ENCODE measurements at regions not wholly inside any gene's neighbourhood (a gene's known extent, or its start where the extent isn't known, plus 50 kb on each side); places are given as distances from the start of the nearest gene placed in this dataset.

DNA sequence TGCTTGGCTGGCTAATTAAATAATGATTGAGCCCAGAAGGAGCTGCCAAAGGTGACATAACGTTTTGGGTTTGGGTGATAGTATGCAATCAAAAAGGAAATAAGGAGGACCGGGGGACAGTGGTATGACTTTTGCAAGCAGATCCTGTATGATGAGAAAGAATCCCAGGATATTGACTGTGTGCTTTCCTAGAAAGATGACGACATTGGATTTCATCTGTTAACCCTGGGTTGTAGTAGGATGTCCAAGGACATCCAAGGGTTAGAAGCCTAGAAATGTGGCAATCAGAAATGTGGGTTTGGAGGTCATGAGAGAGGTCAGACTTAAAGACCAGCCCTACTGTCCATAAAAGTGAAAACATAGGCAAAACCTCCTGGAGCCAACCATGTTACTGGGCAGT is 50.3 kb upstream of the HMHB1 start:
- DNase-seq = no peak

DNA sequence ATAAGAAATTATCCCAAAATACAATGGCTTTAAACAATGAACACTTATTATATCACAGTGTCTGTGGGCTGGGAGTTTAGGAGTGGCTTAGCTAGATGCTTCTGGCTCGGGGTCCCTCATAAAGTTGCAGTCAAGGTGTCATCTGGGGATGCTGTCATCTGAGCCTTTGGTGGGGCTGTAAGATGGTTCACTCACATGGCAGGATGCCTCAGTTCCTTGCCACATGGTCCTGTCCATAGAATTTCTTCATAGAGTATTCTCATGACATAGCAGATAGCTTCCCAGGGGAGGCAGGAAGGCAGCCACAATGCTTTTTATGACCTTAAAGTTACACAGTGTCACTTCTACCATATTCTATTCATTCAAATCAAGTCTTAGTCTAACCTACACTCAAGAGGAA is 51.2 kb upstream of the HMHB1 start:
- no peak for DNase-seq

DNA sequence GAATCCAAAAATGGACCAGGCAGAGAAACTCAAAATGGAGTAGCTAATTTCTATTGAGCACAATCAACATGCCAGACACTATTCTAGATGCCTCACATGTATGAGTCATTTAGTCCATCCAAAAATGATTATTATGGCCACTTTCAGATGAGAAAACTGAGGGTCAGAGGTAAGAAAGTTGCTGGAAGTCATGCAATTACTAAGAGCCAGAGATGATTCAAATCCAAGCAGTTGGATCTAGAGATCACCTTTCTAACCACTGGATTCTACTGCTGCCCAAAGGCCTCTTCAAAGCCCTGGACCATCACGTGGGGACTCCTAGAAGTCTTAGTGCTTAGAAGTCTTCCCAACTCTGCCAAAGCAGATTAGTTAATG is 51.8 kb upstream of the HMHB1 start:
- DNase-seq = no peak

DNA sequence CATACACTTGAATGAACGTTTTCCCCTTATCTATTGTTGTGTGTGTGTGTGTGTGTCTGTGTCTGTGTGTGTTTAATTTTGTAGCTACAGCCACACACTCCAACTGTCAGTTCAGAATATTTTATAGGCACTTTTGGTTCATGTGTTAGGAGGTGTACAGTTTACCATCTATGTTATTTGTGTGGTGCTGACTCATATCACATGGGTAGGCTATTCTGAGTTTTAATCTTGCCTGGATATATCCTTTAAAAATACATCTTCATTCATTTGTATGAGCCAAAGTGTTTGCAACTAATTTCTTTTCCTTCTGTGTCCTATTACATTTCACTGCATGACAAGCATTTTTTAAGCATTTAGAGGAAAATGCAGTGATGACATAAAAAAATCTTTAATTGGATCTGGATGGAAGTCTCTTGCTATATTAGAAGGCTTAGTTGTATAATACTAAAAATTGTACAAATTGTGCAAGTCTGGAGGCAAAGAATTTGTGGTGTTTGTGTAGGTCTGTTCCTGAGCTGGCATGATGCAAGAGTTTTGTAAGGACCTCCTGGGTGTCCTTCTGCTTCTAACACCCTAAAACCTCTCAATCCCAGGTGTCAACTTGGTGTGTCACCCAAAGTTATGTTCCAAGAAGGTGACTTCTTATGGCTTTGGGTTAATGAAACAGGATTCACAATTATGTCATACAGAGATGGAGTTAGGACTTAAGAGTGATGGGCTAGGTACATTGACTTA is 52.4 kb upstream of the HMHB1 start:
- DNase-seq = no peak

DNA sequence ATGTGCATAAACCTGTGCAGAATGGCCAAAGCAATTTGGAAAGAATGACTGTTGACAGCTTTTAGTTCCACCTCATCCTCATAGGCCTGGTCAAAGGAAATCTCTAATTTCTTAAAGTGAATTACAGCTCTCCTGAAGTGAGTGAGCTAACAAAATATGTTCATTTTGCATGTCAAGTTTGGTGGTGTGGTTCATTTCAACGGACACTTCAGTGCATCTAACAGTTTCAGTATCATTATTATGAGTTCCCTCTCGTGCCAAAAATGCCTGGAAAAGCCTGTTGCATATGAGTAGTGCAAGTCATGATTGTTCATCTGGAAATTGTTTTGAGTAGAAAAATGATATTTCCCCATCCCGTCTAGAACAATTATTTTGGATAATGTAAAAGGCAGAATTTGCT is 53.2 kb upstream of the HMHB1 start:
- no peak for DNase-seq

DNA sequence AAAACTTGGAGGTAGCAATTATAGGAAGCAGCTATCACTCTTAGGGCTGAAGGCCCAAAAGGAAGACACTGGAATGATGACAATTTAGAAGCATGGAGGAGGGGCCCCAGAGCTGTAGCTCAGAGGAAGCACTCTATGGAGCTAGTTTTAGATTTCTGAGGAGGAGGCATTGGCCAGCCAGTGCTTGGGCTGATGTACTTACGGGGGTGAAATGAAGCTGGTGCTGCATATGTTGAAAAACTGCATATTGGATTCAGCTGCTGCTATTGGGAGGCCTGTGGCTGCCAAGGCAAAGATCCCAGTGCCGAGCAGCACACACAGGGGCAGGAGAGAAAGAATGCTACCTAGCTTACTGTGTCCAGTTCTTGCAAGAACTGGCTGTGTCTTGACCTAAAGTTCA is 53.9 kb upstream of the HMHB1 start:
- DNase-seq = no peak

DNA sequence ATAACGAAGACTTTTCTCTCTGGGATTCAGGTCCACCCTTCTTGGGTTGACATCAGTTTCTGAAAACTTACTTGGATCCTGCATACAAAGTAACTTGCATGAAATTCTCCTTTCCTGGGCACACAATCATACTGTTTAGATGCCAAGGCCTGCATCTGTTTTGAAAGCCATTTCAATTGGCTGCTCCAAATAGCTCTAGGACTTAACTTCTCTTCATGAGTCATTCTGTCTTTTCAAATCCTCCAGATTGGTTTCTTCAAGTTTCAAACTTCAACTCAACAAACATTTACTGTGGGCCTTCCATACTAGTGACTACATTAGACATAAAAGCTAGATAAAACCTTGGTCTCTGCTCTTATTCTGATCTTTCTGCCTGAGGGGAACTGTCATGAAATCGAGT is 54.8 kb upstream of the HMHB1 start:
- DNase-seq = no peak

DNA sequence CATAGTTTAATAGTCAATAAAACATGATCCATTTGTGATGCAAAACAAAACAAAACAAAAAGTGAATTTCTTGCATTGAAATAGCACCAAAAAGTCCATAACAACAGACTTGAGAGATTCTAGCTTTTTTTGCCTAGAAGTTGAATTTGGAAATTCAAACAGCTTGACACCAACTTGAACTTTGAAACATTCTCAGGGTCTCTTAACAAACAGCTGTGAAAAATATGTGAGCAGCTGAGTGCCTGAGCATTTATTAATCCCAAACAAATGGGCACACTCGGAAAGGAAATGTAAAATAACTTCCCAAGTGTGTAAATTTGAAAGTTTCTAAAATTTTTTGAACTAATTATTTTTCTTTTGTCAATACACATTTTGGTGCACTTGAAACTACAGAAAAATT is 56.0 kb upstream of the HMHB1 start:
- no peak for DNase-seq

DNA sequence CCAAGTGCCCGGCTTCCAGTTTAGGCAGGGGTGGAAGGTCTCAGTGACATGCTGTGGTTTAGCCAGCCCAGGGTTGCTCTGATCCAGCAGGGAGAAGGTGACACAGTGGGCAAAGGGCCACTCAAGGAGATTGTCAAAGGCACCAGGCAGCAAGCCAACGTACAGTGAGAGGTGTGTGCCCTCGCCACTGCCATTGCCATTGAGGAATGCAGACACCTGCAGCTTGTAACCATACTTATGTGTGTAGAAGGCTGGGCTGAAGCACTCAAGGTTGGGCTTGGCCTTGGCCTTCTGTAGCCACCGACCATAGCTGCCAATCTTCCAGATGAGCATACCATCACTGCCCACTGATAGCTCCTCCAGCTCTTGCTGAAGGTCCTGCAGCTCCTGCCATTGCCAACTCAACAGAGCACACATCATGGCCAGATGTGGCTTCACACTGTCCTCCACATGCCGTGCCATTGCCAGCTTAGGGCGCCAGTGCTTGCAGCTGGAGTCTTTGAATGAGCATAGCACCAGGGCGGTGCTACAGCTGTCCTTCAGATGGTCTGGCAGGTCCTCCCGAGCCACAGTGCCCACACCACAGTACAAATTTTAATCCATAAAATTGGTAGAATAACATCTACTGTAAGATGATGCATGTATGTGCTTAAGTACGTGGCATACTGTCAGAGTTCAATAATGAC is 59.7 kb upstream of the HMHB1 start:
- no peak for DNase-seq

DNA sequence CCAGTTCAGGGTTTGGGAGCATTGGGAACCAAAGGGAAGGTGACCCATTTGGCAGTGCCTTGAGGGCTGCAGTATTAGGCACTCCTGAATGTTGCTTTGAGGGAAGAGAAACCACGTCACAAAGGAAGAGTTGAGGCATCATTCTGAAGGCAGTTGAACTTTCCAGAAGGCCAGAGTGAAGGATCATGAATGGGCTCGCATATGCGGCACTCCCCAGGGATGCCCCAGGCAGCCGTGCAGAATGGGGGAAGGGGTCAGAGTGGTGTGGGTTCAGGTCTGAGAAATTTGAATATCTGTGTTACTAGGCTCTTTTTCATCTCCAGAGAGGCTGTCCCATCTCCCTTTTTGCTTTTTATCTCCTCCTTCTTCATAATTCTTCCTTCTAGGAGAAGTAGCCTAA is 60.6 kb upstream of the HMHB1 start:
- no peak for DNase-seq

DNA sequence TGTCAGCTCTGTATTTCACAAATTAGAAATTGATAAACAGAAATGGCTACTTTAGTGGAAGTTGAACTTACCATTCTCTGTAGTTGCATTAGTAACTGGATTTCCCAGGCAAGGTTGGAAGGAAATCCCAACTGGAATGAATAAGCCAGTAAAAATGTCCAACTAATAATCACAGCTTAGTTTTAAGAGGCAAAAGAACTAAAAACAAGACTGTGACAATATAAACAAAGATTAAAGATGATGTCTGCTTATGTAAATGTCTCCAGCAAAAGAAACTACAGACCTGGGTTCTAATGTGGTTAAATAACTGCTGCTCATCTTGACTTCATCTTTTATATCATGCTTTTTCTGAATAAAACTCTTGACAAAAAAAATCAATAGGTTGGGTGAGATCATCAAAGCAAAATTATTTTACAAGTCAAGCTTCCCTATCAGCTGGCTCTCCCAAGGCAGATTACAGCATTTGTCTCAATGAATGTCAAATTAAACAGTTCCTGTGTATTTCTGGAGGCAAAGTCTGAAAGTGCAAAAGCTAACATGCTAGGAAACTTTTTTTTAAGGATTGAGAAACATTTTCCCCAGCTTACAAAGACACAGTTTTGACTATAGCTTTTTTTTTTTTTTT is 62.3 kb upstream of the HMHB1 start:
- DNase-seq = no peak

DNA sequence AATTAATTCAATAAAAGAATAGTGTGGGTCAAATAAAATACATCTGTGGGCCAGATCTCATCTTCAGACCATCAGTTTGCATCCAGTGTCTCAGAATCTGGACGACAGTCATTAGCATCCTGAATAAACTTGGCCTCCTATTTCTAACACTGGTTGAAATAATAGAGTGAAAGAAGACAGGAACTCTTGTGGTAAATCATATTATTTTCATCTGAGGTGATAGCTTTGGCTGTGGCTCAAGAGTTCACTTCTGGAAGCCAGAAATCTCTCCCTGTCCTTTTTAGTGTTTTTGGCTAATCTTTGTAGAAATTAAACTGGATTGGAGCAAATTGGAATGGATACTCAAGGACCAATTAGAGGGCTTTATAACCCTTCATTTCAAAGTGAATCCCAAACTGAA is 63.4 kb upstream of the HMHB1 start:
- DNase-seq = no peak

DNA sequence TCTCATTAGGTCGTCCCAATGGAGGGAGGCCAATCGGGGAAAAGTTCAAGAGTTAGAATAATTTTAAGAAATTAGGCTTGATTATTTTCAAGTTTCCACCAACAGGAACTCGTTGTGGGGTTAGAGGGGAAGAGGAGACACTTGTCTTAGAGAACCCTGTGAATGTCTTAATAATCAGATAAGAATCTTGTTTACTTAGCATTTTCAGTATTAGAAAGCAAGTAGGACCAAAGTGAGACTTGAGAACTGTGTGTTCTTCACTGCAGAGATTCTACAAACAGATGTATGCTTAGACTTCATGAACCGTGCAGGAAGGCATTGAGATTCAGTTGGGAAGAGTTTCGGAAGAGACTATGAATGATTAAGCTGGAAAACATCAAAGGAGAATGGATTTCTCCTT is 69.0 kb upstream of the HMHB1 start:
- no peak for DNase-seq

DNA sequence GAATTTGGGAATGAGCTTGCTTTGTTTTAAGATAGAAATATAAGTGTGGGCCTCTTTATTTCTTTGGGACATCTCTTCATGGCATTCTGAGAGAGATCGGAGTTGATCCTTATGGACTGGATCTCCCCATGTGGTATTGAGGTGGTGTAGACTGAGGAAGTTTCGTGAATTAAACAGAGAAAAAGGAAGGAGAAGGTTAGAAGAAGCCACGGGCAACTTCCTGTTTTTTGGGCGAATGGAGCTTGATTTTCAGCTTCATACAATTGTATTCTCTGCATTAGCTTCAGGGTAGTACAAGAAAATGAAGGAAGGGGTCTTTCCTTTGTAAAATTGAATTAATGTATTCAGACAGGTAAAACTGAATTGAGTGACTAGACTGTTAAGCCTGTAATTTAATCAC is 70.5 kb upstream of the HMHB1 start:
- DNase-seq = no peak

DNA sequence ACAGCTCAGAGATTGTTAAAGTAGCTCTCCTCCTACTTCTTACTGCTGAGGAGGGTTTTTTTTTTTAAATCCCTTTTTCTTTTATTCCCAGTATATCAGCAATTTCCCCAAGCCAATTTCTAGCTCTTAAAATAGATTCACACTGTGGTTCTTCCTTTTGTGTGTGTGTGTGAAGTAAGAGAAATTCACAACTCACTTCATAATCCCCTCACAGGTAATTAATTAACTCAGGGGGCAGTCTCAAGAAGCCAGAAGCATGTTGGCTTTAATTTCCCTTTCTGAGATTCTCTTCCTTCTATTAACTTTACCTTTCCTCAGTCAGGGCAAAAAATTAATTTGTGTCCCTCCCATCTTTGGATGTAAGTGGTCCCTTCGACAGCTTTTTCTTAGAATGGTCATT is 71.0 kb upstream of the HMHB1 start:
- no peak for DNase-seq

DNA sequence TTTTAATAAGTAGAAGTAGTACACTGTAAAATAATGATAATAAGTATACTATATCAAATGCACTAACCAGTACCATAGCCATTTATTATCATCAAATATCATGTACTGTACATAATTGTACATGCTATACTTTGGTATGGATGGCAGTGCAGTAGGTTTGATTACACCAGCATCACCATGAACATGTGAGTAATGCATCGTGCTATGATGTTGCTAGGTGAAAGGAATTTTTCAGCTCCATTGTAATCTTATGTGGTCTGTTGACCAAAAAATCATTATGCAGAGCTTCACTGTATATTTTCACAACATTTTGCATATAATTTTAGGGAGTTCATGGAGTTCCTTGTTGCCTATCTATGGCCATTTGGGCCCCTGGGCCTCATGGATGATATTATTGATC is 72.2 kb upstream of the HMHB1 start:
- DNase-seq = no peak

DNA sequence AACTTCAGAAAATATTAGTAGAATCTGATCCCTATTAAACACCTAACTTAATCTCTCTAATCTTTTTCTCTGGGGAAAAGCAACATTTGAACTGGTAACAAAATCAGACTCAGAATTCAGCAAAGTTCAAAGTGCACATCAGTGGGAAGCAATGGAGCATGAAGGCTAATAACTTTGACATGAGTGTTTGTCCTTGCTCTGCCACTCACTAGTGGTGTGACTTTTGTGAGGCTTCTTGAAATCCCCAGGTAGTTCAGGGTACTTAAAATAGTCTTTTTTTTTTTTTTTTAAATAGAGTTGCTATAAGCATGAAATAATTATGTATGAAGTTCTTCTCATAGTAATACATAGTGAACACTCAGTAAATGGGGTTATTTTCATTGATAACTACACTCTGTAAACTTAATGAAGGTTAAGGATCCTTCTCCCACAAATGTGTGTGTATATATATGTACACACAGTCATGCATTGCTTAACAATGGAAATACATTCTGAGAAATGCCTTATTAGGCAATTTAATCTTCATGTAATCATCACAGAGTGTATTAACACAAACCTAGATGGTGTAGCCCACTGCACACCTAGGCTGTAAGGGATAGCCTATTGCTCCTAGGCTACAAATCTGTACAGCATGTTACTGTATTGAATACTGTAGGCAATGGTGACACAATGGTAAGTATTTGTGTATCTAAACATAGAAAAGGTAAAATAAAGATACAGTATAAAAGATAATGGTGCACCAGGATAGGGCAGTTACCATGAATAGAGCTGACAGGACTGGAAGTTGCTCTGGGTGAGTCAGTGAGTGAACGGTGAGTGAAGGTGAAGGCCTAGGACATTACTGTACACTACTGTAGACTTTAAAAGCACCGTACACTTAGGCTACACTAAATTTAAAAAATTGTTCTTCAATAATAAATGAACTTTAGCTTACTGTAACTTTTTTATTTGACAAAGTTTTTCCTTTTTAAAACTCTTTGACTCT is 73.3 kb upstream of the HMHB1 start:
- DNase-seq = no peak

DNA sequence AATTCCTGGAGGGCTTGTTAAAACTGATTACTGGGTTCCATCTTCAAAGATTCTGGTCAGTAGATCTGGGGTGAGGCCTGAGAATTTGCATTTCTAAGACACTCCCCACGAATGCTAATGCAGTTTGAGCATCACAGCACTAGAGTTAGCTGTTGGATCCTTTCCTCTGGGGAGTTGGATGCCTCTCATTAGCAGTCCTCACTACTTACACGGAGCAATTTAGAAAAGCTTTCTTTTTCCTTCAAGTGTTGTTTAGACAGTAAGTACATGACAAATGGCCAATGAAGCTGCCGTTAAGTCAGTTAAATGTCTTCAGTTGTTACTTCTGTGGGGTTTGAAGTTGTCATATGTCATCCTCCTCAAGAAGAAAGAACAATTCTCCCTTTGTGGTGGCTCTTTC is 74.9 kb upstream of the HMHB1 start:
- DNase-seq = no peak

DNA sequence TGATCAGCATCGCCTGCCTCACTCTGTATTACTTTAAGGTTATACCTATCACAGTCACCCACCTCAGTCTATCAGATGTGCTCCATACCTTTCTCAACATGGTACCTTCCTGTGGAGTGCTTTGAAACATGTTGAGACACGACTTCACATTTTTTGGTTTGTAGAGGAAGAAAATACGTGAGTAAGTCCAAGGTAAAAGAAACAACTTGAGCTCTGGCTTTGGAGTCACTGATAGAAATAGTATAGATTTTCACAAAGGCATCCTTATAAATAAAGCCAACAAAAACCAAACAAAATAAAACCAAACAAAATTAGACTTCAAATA is 77.5 kb upstream of the HMHB1 start:
- no peak for DNase-seq

DNA sequence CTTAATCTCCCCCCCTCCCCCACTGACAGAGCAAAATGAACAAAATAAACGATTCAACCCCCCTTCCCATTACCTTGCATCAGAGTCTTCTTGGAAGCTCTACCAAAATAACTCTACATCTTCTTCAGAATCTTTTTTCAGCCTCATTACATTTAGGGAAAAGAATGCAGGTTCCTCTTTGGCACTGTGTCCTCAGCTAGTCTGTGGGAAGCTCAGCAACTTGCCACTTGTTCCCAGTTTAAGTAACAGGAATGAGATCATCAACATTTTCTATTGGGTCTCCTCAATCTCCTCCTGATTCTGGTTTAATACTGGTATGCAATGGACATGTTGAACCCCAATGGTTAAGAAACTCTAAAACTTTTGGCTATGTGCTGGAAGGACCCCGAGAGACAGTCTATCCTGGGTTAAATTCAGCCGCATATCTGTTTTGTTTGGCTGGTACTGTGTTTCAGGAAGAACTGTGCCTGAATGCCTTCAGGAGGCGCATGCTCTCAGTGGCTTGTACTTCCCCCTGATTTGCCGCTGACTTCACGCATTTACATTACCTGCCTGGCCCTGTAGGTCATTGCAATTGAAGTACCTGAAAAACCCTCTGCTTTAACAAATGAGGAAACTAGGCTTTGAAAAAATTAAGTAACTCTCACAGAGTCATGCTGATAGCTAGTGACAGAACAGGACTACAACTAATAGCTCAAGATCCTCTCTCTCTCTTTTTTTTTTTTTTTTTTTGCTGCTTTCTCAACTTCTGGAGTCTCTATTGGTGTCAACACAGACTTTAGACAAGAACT is 78.1 kb upstream of the HMHB1 start:
- no peak for DNase-seq

DNA sequence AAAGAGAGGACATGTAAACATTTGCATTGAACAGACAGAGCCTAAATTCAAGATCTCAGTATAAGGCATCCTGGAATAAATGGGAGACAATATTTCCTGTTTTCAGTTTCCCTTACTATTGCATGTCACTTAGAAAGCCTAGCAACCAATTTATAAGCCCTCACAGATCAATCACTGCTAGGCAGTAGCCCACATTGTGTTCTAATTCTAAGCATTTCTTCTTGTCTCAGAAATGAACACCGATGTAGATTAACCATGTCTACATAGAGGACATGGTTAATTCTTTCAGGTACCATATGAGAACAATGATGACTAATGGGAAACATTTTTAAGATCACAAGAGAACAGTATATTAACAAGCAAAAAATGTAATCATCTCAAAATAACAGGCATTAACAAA is 79.6 kb upstream of the HMHB1 start:
- DNase-seq = no peak

DNA sequence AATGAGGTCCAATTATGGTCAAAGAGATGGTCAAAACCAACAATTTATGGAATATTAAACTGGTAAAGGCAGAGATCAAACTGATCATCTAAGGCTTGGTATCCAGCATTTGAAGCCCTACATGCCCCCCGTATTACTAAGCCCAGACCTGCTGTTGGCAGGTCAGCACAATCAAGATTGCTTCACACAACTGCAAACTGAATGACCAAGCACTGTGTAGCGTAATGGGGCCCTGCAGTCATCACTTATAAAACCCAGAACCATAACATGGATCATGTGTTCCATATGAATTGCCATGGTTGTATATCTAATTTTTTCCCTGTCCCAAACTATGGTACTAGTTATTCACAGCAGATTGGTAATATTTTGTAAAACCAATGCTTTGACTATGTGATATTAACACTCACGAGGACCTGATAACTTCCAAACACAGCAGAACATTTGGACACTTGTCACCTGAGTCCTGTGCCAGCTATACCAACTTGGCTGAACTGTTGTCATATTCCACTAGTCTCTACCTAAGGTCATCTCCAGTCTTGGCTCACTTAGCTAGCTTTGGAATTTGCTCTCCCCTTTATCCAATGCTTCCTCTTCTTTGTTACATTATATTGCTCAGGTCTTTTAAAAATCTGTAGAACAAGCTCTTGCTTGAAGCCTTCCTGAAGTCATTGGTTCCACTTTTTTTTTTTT is 81.7 kb upstream of the HMHB1 start:
- no peak for DNase-seq
